ENCODE measurements at regions not wholly inside any gene's neighbourhood (a gene's known extent, or its start where the extent isn't known, plus 50 kb on each side); places are given as distances from the start of the nearest gene placed in this dataset.
A peak's percentile ranks its signal among the peaks of the same experiment; 100 is the strongest.

DNA sequence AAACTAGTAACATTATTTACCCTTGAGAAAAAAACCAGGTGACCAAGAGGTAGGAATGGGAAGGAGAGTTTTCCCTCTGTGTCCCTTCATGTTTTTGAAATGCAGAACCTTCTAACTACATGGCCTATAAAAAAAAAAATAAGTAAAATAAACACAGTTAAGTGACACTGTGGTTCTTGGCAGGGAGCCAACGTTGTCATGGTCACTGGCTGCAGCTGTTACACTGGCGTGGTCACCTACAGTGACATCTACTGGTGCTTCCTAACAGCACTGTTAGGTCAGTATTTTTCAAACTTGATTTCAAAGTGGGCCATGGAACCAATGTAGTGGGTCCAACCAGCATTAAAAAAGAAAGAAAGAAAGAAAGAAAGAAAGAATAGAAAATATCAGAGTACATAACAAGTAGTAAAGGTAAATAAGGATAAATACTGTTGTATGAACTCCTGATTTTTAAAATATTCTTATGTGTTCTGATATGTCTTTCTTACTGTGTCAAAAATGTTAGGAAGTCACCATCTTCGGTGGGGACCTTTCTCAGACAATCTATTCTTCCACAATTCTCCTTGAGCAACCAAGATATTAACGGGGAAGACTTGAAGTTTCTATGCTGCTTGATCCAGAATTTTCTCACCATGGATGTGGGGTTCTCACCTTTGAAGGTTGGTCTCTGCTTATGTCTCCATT is 59.1 kb upstream of the PJA2 start:
- no peak for TF ChIP-seq EZH2phosphoT487 (IDR thresholded peaks at IDR 0.05; ENCODE audit: borderline replicate concordance, low read length)
- TF ChIP-seq, protein P1, sequence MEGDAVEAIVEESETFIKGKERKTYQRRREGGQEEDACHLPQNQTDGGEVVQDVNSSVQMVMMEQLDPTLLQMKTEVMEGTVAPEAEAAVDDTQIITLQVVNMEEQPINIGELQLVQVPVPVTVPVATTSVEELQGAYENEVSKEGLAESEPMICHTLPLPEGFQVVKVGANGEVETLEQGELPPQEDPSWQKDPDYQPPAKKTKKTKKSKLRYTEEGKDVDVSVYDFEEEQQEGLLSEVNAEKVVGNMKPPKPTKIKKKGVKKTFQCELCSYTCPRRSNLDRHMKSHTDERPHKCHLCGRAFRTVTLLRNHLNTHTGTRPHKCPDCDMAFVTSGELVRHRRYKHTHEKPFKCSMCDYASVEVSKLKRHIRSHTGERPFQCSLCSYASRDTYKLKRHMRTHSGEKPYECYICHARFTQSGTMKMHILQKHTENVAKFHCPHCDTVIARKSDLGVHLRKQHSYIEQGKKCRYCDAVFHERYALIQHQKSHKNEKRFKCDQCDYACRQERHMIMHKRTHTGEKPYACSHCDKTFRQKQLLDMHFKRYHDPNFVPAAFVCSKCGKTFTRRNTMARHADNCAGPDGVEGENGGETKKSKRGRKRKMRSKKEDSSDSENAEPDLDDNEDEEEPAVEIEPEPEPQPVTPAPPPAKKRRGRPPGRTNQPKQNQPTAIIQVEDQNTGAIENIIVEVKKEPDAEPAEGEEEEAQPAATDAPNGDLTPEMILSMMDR (conservative IDR thresholded peaks at IDR 0.05; ENCODE audit: low read depth, low read length), result peak; percentile 83
- Histone ChIP-seq H3K4me3 (ENCODE audit: low read length) (no peak overlapping the region), H3K9me3 (ENCODE audit: low read length) (no peaks in the 10 kb centered on the region), H3K27me3 (ENCODE audit: low read length) (no peaks in the 10 kb centered on the region), H3K9ac (ENCODE audit: low read length) (no peak overlapping the region), H3K9me2 (replicated peaks; ENCODE audit: low read length) (no peaks in the 10 kb centered on the region), H3K4me1 (ENCODE audit: insufficient read depth, low read length) (peaks cover 10% of the 10 kb centered on the region), H3K4me2 (ENCODE audit: low read length) (0 out of 2 replicates have a peak overlapping the region, but pooled peaks have one; percentile 13), H3K79me2 (ENCODE audit: low read length) (no peaks in the 10 kb centered on the region), H2AFZ (ENCODE audit: low read length) (no peak overlapping the region), H3K27ac (ENCODE audit: low read length) (no peak overlapping the region), H3K36me3 (ENCODE audit: low read depth, low read length) (no peaks in the 10 kb centered on the region), H3F3A (ENCODE audit: low read length, unreplicated experiment) (no peaks in the 10 kb centered on the region), H4K20me1 (ENCODE audit: low read length) (no peaks in the 10 kb centered on the region)
- intact Hi-C loops (cut with micrococcal nuclease), result loop anchor here (2.0 to 10.0 kb wide), 2 partner anchors 58 to 124 kb away; no protein-coding TSS in a partner anchor
- DNase-seq, result peak; percentile 90
- ChIA-PET CTCF (no interaction called here), POLR2A (ENCODE audit: unreplicated experiment) (no interaction called here)
- BruUV-seq (replicated peaks), result no TSS peak
- ATAC-seq, result peak; percentile 97

DNA sequence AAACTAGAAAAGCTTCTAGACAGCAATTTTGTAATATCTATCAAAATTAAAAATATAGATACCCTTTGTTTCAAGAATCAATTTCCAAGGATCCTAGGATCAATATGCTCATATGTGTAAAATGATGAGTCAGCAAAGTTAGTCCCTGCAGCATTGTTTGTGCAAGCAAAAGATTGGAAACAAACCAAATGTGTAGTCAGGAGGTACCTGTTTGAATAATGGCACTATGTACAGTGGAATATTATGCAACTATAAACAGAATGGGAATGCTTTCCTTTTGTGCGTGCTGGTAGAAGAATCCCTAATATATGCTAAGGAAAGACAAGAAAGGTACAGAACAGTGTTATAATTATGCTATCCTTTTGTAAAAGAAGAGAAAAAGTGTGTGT is 58.5 kb upstream of the PJA2 start:
- peak; percentile 38; the same call in 1 of the 2 replicates for ATAC-seq
- H4K20me1 ChIP-seq (ENCODE audit: low read length), result no peaks in the 10 kb centered on the region
- TF ChIP-seq, protein P1 (conservative IDR thresholded peaks at IDR 0.05; ENCODE audit: low read depth, low read length), result no peak
- no peak for TF ChIP-seq EZH2phosphoT487 (IDR thresholded peaks at IDR 0.05; ENCODE audit: borderline replicate concordance, low read length)
- no peak for TF ChIP-seq EZH2 (IDR thresholded peaks at IDR 0.05; ENCODE audit: low read length, unreplicated experiment)
- no peaks in the 10 kb centered on the region for H3K9me2 ChIP-seq (replicated peaks; ENCODE audit: low read length)
- H3K36me3 ChIP-seq (ENCODE audit: low read depth, low read length), result no peaks in the 10 kb centered on the region
- no TSS peak for BruUV-seq (replicated peaks)
- no peaks in the 10 kb centered on the region for H3K9me3 ChIP-seq (ENCODE audit: low read length)
- peaks cover 10% of the 10 kb centered on the region for H3K4me1 ChIP-seq (ENCODE audit: insufficient read depth, low read length)
- H3K79me2 ChIP-seq (ENCODE audit: low read length), result no peaks in the 10 kb centered on the region
- intact Hi-C loops (cut with micrococcal nuclease), result loop anchor here (2.0 to 10.0 kb wide), 2 partner anchors 57 to 123 kb away; no protein-coding TSS in a partner anchor
- H3K27ac ChIP-seq (ENCODE audit: low read length), result no peak overlapping the region
- no peak overlapping the region for H3K9ac ChIP-seq (ENCODE audit: low read length)
- no peaks in the 10 kb centered on the region for H3K27me3 ChIP-seq (ENCODE audit: low read length)
- H3K4me3 ChIP-seq (ENCODE audit: low read length), result no peak overlapping the region
- POLR2A ChIA-PET (ENCODE audit: unreplicated experiment), result no interaction called here
- CTCF ChIA-PET, result no interaction called here
- H3K4me2 ChIP-seq (ENCODE audit: low read length), result 0 out of 2 replicates have a peak overlapping the region, but pooled peaks have one; percentile 13
- no peaks in the 10 kb centered on the region for H3F3A ChIP-seq (ENCODE audit: low read length, unreplicated experiment)
- no peak overlapping the region for H2AFZ ChIP-seq (ENCODE audit: low read length)
- DNase-seq, result peak; percentile 42

DNA sequence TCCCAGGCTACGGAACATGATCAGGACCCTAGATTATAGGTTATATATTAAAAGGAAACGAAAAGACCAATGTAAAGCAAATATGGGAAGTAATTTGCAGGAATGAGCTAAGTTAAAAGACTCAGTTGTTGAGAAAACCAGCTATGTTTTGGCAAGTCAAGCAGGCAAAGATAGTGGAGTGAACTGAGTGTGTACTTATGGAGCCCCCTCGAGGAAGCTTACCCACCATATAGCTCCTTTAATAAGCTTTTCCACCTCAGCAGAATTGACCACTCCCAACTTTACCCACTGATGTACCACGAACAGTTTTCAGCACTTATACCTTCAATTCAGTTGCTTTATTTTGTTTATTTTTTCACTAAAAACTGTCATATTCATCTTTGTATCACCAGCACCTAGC is 57.3 kb upstream of the PJA2 start:
- Histone ChIP-seq H3K27me3 (ENCODE audit: low read length) (no peaks in the 10 kb centered on the region), H3K4me2 (ENCODE audit: low read length) (no peak overlapping the region), H4K20me1 (ENCODE audit: low read length) (no peaks in the 10 kb centered on the region), H3K36me3 (ENCODE audit: low read depth, low read length) (no peaks in the 10 kb centered on the region), H3F3A (ENCODE audit: low read length, unreplicated experiment) (no peaks in the 10 kb centered on the region), H2AFZ (ENCODE audit: low read length) (no peak overlapping the region), H3K4me1 (ENCODE audit: insufficient read depth, low read length) (peaks cover 10% of the 10 kb centered on the region), H3K79me2 (ENCODE audit: low read length) (no peaks in the 10 kb centered on the region), H3K4me3 (ENCODE audit: low read length) (no peak overlapping the region), H3K27ac (ENCODE audit: low read length) (no peak overlapping the region), H3K9me2 (replicated peaks; ENCODE audit: low read length) (no peaks in the 10 kb centered on the region), H3K9ac (ENCODE audit: low read length) (no peak overlapping the region), H3K9me3 (ENCODE audit: low read length) (no peaks in the 10 kb centered on the region)
- CTCF ChIA-PET, result no interaction called here
- no TSS peak for BruUV-seq (replicated peaks)
- POLR2A ChIA-PET (ENCODE audit: unreplicated experiment), result no interaction called here
- TF ChIP-seq, protein P1 (conservative IDR thresholded peaks at IDR 0.05; ENCODE audit: low read depth, low read length), result no peak
- TF ChIP-seq EZH2phosphoT487 (IDR thresholded peaks at IDR 0.05; ENCODE audit: borderline replicate concordance, low read length), result no peak
- TF ChIP-seq EZH2 (IDR thresholded peaks at IDR 0.05; ENCODE audit: low read length, unreplicated experiment), result no peak
- no peak for ATAC-seq
- intact Hi-C loops (cut with micrococcal nuclease), result loop anchor here (10.0 kb wide), 1 partner anchor 122 kb away; no protein-coding TSS in a partner anchor
- no peak for DNase-seq

Data from PC-3 (cell line).